RWPE2 (cell line): ENCODE measurements at regions not wholly inside any gene's neighbourhood (a gene's known extent, or its start where the extent isn't known, plus 50 kb on each side); places are given as distances from the start of the nearest gene placed in this dataset.
A peak's percentile ranks its signal among the peaks of the same experiment; 100 is the strongest.

Source experiments
- ATAC-seq: fragments of 200-7000 bp; cut with Tn5 transposase; 3 replicates; pipeline ENCODE4 v1.9.1; 2021; ENCODE audit warnings: low read depth
- DNase-seq: peaks from one replicate; pipeline ENCODE4 v3.0.0-alpha.2; 2020; ENCODE audit warnings: low spot score
- H3K27ac ChIP-seq: fragments of 450-650 bp; 2 replicates; pipeline ENCODE4 v1.5.1; 2017; ENCODE audit warnings: mild to moderate bottlenecking; ENCODE audit not compliant: poor library complexity, severe bottlenecking
- H3K27me3 ChIP-seq: fragments of 250-450 bp; sonication (Bioruptor Pico); 2 replicates; pipeline ENCODE4 v1.5.1; 2021; ENCODE audit warnings: mild to moderate bottlenecking, moderate library complexity; ENCODE audit not compliant: insufficient read depth, poor library complexity, severe bottlenecking
- H3K36me3 ChIP-seq: fragments of 250-450 bp; sonication (Bioruptor Pico); 2 replicates; pipeline ENCODE4 v1.5.1; 2020; ENCODE audit warnings: low read depth, mild to moderate bottlenecking, moderate library complexity
- H3K4me1 ChIP-seq: fragments of 250-450 bp; sonication (Bioruptor Pico); 2 replicates; pipeline ENCODE4 v1.5.1; 2021; ENCODE audit warnings: mild to moderate bottlenecking, moderate library complexity; ENCODE audit not compliant: insufficient read depth, poor library complexity, severe bottlenecking
- H3K4me3 ChIP-seq: fragments of 250-450 bp; sonication (Bioruptor Pico); 2 replicates; pipeline ENCODE4 v1.5.1; 2021; ENCODE audit warnings: mild to moderate bottlenecking, moderate library complexity; ENCODE audit not compliant: severe bottlenecking
- H3K9me3 ChIP-seq: fragments of 250-450 bp; sonication (Bioruptor Pico); 2 replicates; pipeline ENCODE4 v1.5.1; 2021; ENCODE audit warnings: mild to moderate bottlenecking, moderate library complexity; ENCODE audit not compliant: severe bottlenecking
- CTCF ChIP-seq: fragments of 450-650 bp; IDR thresholded peaks from one replicate; pipeline ENCODE4 v1.5.1; 2017; ENCODE audit warnings: mild to moderate bottlenecking, moderate library complexity; ENCODE audit not compliant: poor library complexity, severe bottlenecking

- Histone ChIP-seq H3K36me3 (no peaks in the 10 kb centered on the region), H3K27ac (no peak overlapping the region), H3K4me3 (no peak overlapping the region), H3K9me3 (no peaks in the 10 kb centered on the region), H3K27me3 (no peaks in the 10 kb centered on the region), H3K4me1 (peaks cover 11% of the 10 kb centered on the region)
- TF ChIP-seq CTCF = no peak
- DNase-seq (no peak), ATAC-seq (no peak)
Observed at GRCh38 chr14:66383771-66384170, 102.4 kb upstream of the CCDC196 start.

- no peaks in the 10 kb centered on the region for H3K36me3 ChIP-seq
- H3K4me3 ChIP-seq = no peak overlapping the region
- no peaks in the 10 kb centered on the region for H3K4me1 ChIP-seq
- no peak overlapping the region for H3K27ac ChIP-seq
- H3K27me3 ChIP-seq = peaks cover 5% of the 10 kb centered on the region
- no peak for DNase-seq
- H3K9me3 ChIP-seq = no peaks in the 10 kb centered on the region
- no peak for TF ChIP-seq CTCF
- ATAC-seq = no peak
Observed at GRCh38 chr14:66388516-66388915, 97.7 kb upstream of the CCDC196 start.

DNA sequence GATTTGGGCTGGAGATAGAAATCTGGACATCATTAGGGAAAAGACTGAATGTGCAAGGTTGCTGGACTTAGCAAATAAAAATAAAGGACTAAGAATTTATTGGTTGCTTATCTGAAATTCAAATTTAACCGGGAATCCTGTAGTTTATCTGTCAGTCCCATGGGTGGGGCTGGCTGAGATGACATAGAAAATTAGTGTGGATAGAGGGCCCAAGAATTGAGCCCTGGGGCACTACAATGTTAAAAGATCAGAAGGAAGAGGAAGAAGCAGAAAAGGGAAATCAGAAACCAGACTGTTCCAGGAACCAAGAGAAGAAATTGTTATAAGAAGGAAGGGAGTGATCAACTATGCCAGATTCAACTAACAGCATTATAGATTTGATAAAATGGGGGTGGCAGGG lies 96.7 kb upstream of the CCDC196 start:
- TF ChIP-seq CTCF = no peak
- Histone ChIP-seq H3K27ac (no peak overlapping the region), H3K27me3 (peaks cover 5% of the 10 kb centered on the region), H3K36me3 (no peaks in the 10 kb centered on the region), H3K4me3 (no peak overlapping the region), H3K9me3 (no peaks in the 10 kb centered on the region), H3K4me1 (no peaks in the 10 kb centered on the region)
- no peak for DNase-seq
- no peak for ATAC-seq

DNA sequence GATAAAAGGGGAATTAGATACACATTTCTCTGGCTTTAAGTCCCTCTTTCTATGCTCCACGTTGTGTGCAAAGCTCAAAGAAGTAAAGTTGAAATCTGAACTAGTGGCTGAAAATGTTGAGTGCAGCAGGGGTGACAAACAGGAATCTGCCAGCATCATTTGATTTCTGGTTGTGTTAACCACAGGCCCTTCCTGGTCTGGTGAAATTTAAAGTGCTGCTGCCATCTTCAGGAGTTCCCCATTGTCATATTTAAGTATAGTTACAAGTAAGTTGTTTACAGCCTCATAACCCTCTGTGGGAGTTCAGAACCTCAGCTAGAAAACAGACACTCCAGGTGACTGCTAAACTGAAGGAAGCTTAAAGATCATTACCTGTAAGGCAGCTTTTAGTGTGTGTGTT lies 90.9 kb upstream of the CCDC196 start:
- TF ChIP-seq CTCF = peak; percentile 22
- DNase-seq (no peak), ATAC-seq (peak; percentile 50; the same call in 2 of the 3 replicates)

DNA sequence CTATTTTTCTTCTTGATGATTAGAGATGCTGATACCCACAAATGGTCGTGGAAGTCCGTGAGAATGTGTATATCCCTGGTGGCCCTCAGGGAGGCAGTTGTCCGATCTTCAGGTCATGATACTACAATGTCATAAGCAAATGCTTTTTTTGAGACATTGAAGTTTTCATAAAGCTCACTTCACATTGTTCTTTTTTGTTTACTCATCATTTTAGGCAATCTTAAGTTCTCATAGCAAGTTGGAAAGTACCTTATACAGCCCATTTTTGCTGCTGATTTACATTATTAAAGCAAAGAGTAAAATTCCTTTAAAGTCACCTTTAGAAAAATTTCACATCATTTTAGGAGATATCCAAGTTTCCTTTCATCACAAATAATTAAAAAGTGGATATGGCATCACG lies 90.0 kb upstream of the CCDC196 start:
- no peak for TF ChIP-seq CTCF
- DNase-seq (no peak), ATAC-seq (no peak)
- Histone ChIP-seq H3K27ac (no peak overlapping the region), H3K36me3 (no peaks in the 10 kb centered on the region), H3K4me1 (no peaks in the 10 kb centered on the region), H3K9me3 (no peaks in the 10 kb centered on the region), H3K27me3 (no peaks in the 10 kb centered on the region), H3K4me3 (no peak overlapping the region)

More for the DNA sequence above, 90.9 kb upstream of the CCDC196 start:
- Histone ChIP-seq H3K36me3 (no peaks in the 10 kb centered on the region), H3K4me3 (no peak overlapping the region), H3K9me3 (no peaks in the 10 kb centered on the region), H3K4me1 (no peaks in the 10 kb centered on the region), H3K27ac (no peak overlapping the region), H3K27me3 (no peaks in the 10 kb centered on the region)
